ENCODE measurements at regions not wholly inside any gene's neighbourhood (a gene's known extent, or its start where the extent isn't known, plus 50 kb on each side); places are given as distances from the start of the nearest gene placed in this dataset.

GRCh38 chr11:37230865-37231264 is 632.8 kb upstream of the RAG2 start:
- H3K4me3 ChIP-seq (ENCODE audit: low read depth, low read length): no peak overlapping the region
- no peak for TF ChIP-seq CTCF (IDR thresholded peaks at IDR 0.05; ENCODE audit: low read depth, low read length)

- TF ChIP-seq CTCF (IDR thresholded peaks at IDR 0.05; ENCODE audit: low read depth, low read length): no peak
- H3K4me3 ChIP-seq (ENCODE audit: low read depth, low read length): no peak overlapping the region
Measured at GRCh38 chr11:37223962-37224361, 625.9 kb upstream of the RAG2 start.

- TF ChIP-seq CTCF (IDR thresholded peaks at IDR 0.05; ENCODE audit: low read depth, low read length): no peak
- no peak overlapping the region for H3K4me3 ChIP-seq (ENCODE audit: low read depth, low read length)
Measured at GRCh38 chr11:37203006-37203405, 605.0 kb upstream of the RAG2 start.

- no peak for TF ChIP-seq CTCF (IDR thresholded peaks at IDR 0.05; ENCODE audit: low read depth, low read length)
- H3K4me3 ChIP-seq (ENCODE audit: low read depth, low read length): no peak overlapping the region
Measured at GRCh38 chr11:37199082-37199481, 601.0 kb upstream of the RAG2 start.

GRCh38 chr11:37184326-37184725 is 586.3 kb upstream of the RAG2 start:
- no peak overlapping the region for H3K4me3 ChIP-seq (ENCODE audit: low read depth, low read length)
- TF ChIP-seq CTCF (IDR thresholded peaks at IDR 0.05; ENCODE audit: low read depth, low read length): no peak

GRCh38 chr11:37182031-37182430 is 584.0 kb upstream of the RAG2 start:
- no peak for TF ChIP-seq CTCF (IDR thresholded peaks at IDR 0.05; ENCODE audit: low read depth, low read length)
- H3K4me3 ChIP-seq (ENCODE audit: low read depth, low read length): no peak overlapping the region

GRCh38 chr11:37177721-37178120 is 579.7 kb upstream of the RAG2 start:
- no peak for TF ChIP-seq CTCF (IDR thresholded peaks at IDR 0.05; ENCODE audit: low read depth, low read length)
- H3K4me3 ChIP-seq (ENCODE audit: low read depth, low read length): no peak overlapping the region

All from WI38 (cell line).